Activated gamma-delta T cell treated with Interleukin-2 at 50 U/mL for 16 hours (primary cell): ENCODE measurements at regions not wholly inside any gene's neighbourhood (a gene's known extent, or its start where the extent isn't known, plus 50 kb on each side); places are given as distances from the start of the nearest gene placed in this dataset.
"Not testable (repeated sequence)": the region's sequence is repeated elsewhere in the genome, so short reads cannot be mapped to it uniquely, and the experiment has no call there.

Source experiments
- DNase-seq: peaks from one replicate; pipeline ENCODE4 v3.0.0-alpha.2; 2020

GRCh38 chr2:16070648-16070971 lies 130.3 kb downstream of the MYCN start:
- DNase-seq: no peak

- no peak for DNase-seq
These were observed 129.7 kb downstream of the MYCN start for GRCh38 chr2:16069933-16070647.

DNA sequence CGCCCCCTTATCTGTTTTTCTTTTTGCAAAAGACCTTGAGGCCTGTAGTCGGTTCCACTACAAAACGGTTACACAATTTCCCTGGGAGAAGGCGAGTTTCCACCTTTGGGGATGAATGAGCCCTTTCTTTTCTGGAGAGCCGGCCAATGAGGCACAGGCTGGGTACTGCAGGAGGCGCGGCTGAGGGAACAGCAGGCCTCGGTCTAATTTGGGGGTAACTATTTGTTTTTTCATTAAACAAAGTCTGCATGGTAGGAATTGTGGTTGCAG lies 129.2 kb downstream of the MYCN start:
- no peak for DNase-seq

GRCh38 chr2:16068552-16068940 lies 128.2 kb downstream of the MYCN start:
- no peak for DNase-seq

GRCh38 chr2:16067866-16068551 lies 127.7 kb downstream of the MYCN start:
- DNase-seq: no peak

DNA sequence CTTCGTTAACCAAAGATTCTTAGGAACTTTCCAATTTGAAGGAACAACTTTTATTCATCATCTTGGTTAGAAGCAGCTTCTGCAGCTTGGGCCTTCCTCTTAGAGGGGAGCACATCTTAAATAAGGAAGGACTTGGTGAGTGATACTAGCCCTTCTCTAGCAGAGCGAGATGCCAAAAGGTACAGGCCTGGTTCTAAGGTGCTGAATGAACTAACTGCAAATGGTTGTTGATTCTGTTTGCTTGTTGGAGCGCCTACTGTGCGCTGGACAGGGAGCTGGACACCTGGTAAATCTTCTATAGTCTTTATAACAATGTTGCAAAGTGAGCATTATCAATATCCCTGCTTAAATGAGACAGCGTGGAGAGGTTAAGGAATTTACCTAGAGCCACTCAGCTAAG lies 127.1 kb downstream of the MYCN start:
- no peak for DNase-seq

- no peak for DNase-seq
These were observed 126.7 kb downstream of the MYCN start for GRCh38 chr2:16067037-16067406.

DNA sequence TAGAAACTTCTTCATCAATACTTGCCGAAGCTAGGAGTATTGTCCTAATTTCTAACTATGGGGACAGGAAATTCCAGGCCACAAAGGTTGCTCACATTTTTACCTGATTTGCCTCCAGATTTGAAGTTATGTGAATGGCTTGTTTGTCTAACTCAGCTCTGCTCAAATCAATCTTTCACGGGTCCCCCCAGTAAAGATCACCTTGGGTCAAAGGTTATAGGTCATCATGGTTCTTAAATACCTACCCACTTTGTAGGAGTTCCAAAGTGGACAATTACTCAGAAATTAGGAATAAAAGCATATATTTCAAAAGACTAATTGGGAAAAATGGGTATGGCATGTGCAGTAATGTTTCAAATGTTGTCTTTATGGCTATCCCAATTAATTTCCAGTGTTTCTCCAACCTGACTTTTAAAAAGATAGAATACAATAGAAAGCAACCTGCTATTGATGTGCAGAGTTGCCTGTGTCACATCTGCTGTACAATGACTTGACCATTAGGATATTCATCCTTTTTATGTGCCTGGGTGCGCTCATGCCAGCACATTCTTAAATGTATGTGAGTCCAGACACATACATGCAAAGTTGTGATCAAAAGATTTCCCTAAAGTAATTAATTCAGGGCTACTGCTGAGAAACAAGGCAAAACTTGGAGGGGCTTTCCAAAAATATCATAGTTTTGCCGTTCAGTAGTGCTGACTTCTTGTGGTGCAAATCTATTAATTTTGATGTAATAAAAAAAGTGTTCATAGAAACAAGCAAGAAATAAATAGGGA lies 126.1 kb downstream of the MYCN start:
- DNase-seq: no peak

- DNase-seq: not testable (repeated sequence)
These were observed 125.1 kb downstream of the MYCN start for GRCh38 chr2:16065272-16066069.

DNA sequence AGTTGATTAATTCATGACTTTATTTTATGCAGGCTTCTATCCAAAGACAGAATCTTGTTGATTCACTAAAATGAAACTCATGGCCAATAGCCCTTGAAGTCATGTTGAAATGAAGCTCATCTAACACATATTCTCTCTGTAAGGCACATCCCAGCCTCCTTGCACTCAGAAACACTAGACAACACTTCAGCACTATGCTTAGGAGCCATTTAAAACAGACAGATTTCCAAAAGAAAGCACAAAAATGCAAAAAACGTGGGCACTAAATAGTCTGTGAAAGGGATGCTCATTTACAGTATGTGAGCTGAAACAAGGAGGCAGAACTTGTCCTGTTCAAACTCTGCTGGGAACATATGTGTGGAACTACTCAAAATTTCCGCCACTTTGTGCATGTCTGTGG lies 124.4 kb downstream of the MYCN start:
- DNase-seq: no peak

DNA sequence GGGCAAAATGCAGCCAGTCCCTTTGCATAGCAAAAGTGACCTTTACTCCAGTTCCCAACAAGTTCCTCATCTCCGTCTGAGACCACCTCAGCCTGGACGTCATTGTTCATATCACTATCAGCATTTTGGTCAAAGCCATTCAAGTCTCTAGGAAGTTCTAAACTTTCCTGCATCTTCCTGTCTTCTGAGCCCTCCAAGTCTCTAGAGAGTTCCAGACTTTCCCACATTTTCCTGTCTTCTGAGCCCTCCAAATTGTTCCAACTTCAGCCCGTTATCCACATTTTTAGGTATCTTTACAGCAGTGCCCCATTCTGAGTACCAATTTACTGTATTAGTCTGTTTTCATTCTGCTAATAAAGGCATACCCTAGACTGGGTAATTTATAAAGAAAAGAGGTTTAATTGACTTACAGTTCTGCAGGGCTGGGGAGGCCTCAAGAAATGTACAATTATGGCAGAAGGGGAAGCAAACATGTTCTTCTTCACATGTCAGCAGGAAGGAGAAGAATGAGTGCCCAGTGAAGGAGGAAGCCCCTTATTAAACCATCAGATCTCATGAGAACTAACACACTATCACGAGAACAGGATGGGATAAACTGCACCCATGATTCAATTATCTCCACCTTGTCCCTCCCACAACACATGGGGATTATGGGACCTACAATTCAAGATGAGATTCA lies 123.7 kb downstream of the MYCN start:
- DNase-seq: no peak

DNA sequence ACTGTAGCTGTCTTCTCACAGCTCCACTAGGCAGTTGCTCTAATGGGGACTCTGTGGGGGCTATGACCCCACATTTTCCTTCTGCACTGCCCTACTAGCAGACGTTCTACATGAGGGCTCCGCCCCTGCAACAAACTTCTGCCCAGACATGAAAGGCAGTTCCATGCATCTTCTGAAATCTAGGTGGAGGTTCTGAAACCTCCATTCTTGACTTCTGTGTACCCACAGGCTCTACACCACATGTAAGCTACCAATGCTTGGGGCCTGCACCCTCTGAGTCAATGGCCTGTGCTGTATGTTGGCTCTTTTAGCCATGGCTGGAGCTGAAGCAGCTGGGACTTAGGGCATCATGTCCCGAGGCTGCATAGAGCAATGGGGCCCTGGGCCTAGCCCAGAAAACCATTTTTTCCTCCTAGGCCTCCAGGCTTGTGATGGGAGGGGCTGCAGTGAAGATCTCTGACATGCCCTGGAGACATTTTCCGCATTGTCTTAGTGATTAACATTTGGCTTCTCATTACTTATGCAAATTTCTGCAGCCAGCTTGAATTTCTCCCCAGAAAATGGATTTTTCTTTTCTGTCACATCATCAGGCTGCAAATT lies 123.0 kb downstream of the MYCN start:
- DNase-seq: no peak

DNA sequence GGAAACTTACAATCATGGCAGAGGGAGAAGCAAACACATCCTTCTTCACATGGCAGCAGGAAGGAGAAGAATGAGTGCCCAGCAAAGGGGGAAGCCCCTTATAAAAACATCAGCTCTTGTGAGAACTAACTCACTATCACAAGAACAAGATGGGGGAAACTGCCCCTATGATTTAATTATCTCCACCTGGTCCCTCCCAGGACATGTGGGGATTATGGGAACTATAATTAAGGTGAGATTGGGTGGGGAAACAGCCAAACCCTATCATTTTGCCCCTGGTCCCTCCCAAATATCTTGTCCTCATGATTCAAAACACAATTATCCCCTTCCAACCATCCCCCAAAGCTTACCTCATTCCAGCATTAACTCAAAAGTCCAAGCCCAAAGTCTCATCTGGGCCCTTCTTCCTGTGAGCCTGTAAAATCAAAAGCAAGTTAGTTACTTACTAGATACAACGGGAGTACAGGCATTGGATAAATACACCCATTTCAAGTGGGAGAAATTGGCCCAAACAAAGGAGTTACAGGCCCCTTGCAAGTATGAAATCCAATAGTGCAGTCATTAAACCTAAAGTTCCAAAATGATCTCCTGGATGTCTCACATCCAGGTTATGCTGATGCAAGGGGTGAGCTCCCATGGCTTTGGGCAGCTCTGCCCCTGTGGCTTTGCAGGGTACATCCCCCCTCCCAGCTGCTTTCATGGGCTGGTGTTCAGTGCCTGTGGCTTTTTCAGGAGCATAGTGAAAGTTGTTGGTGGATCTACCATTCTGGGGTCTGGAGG lies 122.3 kb downstream of the MYCN start:
- no peak for DNase-seq

DNA sequence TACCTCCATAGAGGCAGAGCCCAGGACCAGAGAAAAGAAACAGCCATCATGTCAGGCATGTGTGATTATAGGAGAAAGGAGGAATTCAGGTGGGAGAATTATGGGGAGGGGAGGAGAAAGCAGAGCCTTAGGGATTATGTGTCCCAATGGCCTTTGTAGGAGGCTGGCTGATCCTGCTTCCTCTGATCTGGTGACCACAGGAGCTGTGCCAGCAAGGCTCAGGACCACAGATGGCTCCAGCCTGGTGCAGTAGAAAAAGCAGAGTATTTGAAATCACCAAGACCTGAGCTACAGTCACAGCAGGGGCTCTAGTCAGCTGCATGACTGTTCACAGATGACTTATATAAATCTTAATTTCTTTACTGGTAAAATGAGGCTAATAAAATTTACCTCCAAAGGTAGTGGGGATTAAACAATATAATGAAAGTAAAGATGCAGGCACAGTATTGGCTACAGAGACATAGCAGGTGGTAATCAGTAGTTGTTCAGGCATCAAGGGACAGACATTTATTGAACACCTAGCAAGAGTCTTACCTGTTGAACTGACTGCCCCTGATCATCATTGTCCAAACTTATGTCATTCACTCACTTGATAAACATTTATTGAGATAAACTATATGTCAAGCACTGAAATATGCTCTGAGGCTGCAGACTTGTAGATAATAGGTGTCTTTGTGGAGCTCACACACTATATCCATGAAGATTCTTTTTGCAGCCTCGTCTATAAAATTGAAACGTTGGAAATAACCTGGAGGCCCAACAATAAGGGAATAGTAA lies 121.3 kb downstream of the MYCN start:
- no peak for DNase-seq

DNA sequence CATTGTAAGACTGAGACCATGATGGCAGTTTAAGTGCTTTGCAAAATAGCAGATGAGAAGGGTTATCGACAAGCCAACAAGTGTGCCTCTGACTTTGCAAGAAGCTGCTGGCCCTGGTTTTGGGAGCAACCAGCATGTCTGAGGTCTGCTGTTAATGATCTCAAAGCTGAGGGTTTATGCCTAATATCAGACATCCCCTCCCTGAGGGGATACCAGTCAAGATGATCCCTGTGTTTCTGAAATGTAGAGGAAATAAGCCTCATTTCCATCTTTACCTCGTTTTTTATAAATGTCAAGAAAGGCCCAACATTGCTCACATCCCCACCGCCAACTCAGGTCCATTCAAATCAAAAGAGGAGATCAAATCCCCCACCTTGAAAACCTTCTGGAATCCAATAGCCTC lies 120.6 kb downstream of the MYCN start:
- DNase-seq: no peak

DNA sequence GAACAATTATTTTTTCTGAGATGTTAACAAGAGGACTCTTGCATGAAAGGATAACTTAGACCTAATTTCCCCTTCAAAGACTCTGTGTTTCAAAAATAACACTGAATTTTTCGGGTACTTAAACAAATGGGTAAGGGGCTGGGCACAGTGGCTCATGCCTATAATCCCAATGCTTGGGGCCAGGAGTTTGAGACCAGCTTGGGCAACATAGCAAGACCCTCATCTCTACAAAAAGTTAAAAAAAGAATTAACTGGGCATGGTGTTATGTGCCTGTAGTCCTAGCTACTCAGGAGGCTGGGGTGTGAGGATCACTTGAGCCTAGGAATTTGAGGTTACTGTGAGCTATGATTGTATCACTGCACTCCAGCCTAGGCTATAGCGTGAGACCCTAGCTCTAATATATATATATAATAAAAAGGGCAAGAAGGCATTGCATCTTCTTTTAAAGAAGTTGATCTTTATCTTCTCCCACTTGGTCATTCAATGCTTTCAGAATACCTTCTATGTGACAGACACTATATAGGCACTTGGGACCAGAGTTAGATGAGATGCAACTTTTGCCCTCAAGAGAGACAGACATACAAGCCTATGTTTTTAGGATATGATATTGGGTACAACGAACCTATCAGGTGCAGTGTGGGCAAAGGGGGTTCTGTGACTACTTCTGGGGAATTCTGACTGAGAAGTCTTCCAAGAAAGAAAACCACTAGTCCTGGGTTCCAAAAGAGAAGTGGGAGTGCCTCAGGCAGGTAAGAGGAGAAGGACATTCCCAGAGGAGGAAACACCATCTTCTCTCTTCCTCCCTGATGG lies 120.0 kb downstream of the MYCN start:
- DNase-seq: no peak

- DNase-seq: no peak
These were observed 119.2 kb downstream of the MYCN start for GRCh38 chr2:16059393-16060016.

DNA sequence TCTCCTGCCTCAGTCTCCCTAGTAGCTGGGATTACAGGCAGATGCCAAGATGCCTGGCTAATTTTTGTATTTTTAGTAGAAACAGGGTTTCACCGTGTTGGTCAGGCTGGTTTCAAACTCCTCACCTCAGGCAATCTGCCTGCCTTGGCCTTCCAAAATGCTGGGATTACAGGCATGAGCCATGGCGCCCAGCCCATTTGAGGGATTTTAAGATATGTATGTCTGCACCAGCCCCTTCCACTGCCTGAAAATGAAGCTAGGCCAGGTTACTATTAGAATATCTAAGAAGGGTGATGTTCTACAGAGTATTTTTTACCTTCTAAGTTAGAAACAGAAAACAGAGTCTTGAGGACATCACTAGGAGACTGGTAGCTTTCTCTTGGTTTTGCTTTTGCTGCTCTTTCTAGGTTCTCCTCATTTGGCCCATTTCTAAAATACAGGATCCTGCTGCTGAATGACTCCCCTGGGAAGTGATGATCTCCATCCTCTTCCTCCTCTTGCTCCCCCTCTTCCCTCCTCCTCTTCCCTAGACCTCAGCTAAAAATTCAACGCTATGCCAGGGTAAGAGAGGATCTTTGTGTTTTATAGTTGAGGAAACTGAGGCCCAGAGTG lies 118.5 kb downstream of the MYCN start:
- no peak for DNase-seq

- no peak for DNase-seq
These were observed 117.9 kb downstream of the MYCN start for GRCh38 chr2:16058256-16058655.
